ENCODE measurements at regions not wholly inside any gene's neighbourhood (a gene's known extent, or its start where the extent isn't known, plus 50 kb on each side); places are given as distances from the start of the nearest gene placed in this dataset.
A peak's percentile ranks its signal among the peaks of the same experiment; 100 is the strongest.
"Not testable (repeated sequence)": the region's sequence is repeated elsewhere in the genome, so short reads cannot be mapped to it uniquely, and the experiment has no call there.

DNA sequence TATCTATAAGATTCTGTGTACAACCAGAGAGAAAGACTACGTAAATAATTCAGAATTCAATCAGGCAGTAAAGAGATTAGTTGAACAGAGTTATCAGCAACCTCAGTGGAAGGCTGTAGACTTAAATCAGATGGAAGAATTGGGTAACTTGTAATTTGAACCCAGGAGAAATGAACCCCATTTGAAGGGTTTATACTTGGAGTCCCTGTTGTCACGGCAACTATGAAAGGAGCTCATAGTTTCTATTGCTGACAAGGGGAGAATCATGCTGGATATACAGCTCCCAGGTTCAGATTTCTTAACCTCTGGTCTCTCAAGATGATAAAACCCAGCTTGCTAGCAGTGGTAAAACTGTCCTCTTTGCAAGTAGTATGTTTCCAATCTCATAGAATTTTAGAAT is 54.4 kb upstream of the BMP4 start:
- DNase-seq (ENCODE audit: extremely low spot score): no peak
- intact Hi-C loops (cut with DNase I): no loop called here
- Histone ChIP-seq H3K27me3 (peaks cover 0 to 5% (median 0%) of the 10 kb centered on the region in 4 donors), H3K4me1 (no peaks in the 10 kb centered on the region), H3K27ac (replicated peaks in 1 of 4) (no peak overlapping the region), H3K4me3 (no peak overlapping the region), H3K9me3 (no peaks in the 10 kb centered on the region), H3K36me3 (no peaks in the 10 kb centered on the region)
- WGBS: 54% methylated on average over 2 of the region's 2 CpGs
- TF ChIP-seq, protein P1, sequence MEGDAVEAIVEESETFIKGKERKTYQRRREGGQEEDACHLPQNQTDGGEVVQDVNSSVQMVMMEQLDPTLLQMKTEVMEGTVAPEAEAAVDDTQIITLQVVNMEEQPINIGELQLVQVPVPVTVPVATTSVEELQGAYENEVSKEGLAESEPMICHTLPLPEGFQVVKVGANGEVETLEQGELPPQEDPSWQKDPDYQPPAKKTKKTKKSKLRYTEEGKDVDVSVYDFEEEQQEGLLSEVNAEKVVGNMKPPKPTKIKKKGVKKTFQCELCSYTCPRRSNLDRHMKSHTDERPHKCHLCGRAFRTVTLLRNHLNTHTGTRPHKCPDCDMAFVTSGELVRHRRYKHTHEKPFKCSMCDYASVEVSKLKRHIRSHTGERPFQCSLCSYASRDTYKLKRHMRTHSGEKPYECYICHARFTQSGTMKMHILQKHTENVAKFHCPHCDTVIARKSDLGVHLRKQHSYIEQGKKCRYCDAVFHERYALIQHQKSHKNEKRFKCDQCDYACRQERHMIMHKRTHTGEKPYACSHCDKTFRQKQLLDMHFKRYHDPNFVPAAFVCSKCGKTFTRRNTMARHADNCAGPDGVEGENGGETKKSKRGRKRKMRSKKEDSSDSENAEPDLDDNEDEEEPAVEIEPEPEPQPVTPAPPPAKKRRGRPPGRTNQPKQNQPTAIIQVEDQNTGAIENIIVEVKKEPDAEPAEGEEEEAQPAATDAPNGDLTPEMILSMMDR (IDR thresholded peaks at IDR 0.05): no peak
- TF ChIP-seq POLR2A (IDR thresholded peaks at IDR 0.05; ENCODE audit: low read depth): no peak
- TF ChIP-seq POLR2AphosphoS5 (IDR thresholded peaks at IDR 0.05): no peak
- TF ChIP-seq EP300 (IDR thresholded peaks at IDR 0.05): no peak

DNA sequence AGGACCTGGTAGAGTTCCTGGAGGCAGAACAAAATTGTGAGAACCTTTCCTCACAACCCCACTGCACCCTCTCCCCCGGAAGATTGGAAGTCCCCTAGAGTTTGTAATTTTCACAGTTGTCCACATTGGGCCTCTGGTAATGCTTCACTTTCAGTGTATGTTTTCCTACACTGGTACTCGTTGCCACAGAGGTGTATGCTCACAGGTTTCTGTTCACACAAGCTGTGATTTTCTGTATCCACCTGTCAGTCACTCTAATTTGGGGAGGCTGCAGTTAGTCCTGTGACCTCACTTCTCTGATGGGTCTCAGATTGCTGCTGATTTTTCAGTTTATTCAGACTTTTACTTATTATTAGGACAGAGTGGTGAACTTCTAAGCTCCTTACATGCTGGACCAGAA is 66.4 kb upstream of the BMP4 start:
- no peak for TF ChIP-seq POLR2A (IDR thresholded peaks at IDR 0.05; ENCODE audit: low read depth)
- TF ChIP-seq, protein P1 (IDR thresholded peaks at IDR 0.05): no peak
- no peak for TF ChIP-seq POLR2AphosphoS5 (IDR thresholded peaks at IDR 0.05)
- Histone ChIP-seq H3K27ac (replicated peaks in 1 of 4) (no peak overlapping the region), H3K36me3 (no peaks in the 10 kb centered on the region), H3K4me3 (no peak overlapping the region), H3K4me1 (no peaks in the 10 kb centered on the region), H3K27me3 (no peaks in the 10 kb centered on the region), H3K9me3 (peaks cover 0 to 5% (median 0%) of the 10 kb centered on the region in 4 donors)
- intact Hi-C loops (cut with DNase I): no loop called here
- WGBS: 80% methylated on average over 2 of the region's 2 CpGs
- no peak for DNase-seq (ENCODE audit: extremely low spot score)

DNA sequence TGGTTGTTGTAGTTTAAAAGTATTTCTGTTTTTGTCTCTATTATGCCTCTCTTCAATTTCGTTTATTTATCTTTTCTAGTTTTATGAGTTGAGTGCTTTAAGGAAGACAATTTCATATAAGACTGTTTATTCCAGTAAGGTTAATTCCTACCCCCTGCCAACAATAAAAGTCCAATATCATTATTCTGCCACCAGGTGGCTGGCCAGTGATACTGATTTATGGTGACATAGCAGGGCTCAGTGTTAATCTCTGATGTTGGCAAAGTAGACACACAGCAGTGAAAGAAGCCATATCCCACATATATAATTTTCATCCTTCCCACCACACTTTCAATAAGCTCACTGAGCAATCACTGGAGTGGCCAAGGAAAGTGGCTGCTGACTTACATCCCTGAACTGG is 69.0 kb upstream of the BMP4 start:
- WGBS: 86% methylated on average over 1 of the region's 1 CpG
- Histone ChIP-seq H3K4me3 (no peak overlapping the region), H3K9me3 (peaks cover 0 to 5% (median 0%) of the 10 kb centered on the region in 4 donors), H3K4me1 (no peaks in the 10 kb centered on the region), H3K27me3 (no peaks in the 10 kb centered on the region), H3K36me3 (no peaks in the 10 kb centered on the region), H3K27ac (replicated peaks in 1 of 4) (no peak overlapping the region)
- no peak for DNase-seq (ENCODE audit: extremely low spot score)
- TF ChIP-seq EP300 (IDR thresholded peaks at IDR 0.05): no peak
- TF ChIP-seq, protein P1 (IDR thresholded peaks at IDR 0.05): peak in 1 of 3 experiments; percentile 18
- intact Hi-C loops (cut with DNase I): no loop called here

DNA sequence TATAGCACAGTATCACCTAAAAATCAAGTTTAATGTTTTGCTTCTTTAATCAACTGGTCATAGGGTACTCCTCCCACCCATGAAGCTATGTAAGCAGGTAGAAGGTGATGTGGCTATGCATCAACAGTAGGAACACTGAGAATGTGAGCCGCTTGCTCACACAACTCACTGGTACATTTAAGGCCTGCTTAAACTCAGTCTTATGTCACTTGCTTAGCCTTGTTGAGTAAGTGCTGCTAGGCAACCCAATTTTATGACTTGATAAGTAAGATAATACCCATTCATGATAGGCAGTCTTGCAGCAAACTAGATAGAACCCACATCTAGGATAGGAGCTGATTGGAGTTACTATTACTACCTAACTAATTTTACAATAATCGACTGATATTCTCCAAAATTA is 70.0 kb upstream of the BMP4 start:
- H3K27ac ChIP-seq (replicated peaks in 1 of 4): no peak overlapping the region
- H3K4me1 ChIP-seq: no peaks in the 10 kb centered on the region
- H3K36me3 ChIP-seq: no peaks in the 10 kb centered on the region
- peaks cover 0 to 5% (median 0%) of the 10 kb centered on the region in 4 donors for H3K9me3 ChIP-seq
- WGBS: 91% methylated on average over 2 of the region's 2 CpGs
- H3K4me3 ChIP-seq: no peak overlapping the region
- TF ChIP-seq, protein P1 (IDR thresholded peaks at IDR 0.05): no peak
- no peak for TF ChIP-seq POLR2AphosphoS5 (IDR thresholded peaks at IDR 0.05)
- TF ChIP-seq EP300 (IDR thresholded peaks at IDR 0.05): no peak
- no peak for TF ChIP-seq POLR2A (IDR thresholded peaks at IDR 0.05; ENCODE audit: low read depth)
- intact Hi-C loops (cut with DNase I): no loop called here
- no peak for DNase-seq (ENCODE audit: extremely low spot score)
- H3K27me3 ChIP-seq: no peaks in the 10 kb centered on the region

DNA sequence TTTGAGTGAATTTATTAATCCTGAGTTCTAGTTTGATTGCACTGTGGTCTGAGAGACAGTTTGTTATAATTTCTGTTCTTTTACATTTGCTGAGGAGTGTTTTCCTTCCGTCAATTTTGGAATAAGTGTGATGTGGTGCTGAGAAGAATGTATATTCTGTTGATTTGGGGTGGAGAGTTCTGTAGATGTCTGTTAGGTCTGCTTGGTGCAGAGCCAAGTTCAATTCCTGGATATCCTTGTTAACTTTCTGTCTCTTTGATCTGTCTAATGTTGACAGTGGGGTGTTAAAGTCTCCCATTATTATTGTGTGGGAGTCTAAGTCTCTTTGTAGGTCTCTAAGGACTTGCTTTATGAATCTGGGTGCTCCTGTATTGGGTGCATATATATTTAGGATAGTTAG is 74.4 kb upstream of the BMP4 start:
- H3K27me3 ChIP-seq; H3K4me3 ChIP-seq; DNase-seq (ENCODE audit: extremely low spot score); H3K4me1 ChIP-seq; H3K27ac ChIP-seq (replicated peaks in 1 of 4); intact Hi-C loops (cut with DNase I); H3K36me3 ChIP-seq: not testable (repeated sequence)
- peaks cover 0 to 23% (median 14%) of the 10 kb centered on the region in 4 donors for H3K9me3 ChIP-seq
- WGBS: 94% methylated on average over 1 of the region's 1 CpG

DNA sequence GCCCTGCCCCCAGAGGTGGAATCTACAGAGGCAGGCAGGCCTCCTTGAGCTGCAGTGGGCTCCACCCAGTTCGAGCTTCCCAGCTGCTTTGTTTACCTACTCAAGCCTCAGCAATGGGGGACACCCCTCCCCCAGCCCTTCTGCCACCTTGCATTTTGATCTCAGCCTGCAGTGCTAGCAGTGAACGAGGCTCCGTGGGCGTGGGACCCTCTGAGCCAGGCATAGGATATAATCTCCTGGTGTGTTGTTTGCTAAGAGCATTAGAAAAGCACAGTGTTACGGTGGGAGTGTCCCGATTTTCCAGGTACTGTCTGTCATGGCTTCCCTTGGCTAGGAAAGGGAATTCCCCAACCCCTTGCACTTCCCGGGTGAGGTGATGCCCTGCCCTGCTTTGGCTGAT is 76.7 kb upstream of the BMP4 start:
- H3K4me1 ChIP-seq; H3K27me3 ChIP-seq; DNase-seq (ENCODE audit: extremely low spot score); intact Hi-C loops (cut with DNase I); H3K36me3 ChIP-seq; H3K4me3 ChIP-seq; H3K27ac ChIP-seq (replicated peaks in 1 of 4): not testable (repeated sequence)
- WGBS: 85% methylated on average over 7 of the region's 7 CpGs
- H3K9me3 ChIP-seq: peaks cover 0 to 25% (median 17%) of the 10 kb centered on the region in 4 donors

Data from esophagus muscularis mucosa (tissue), 4 donors.